Body of pancreas (tissue), 4 donors: ENCODE measurements at regions not wholly inside any gene's neighbourhood (a gene's known extent, or its start where the extent isn't known, plus 50 kb on each side); places are given as distances from the start of the nearest gene placed in this dataset.

Experiments
- CTCF ChIP-seq, 7 experiments: fragments of 450-650 bp in 4 of 7; fragments of 200-600 bp in 3 of 7; sonication (generic) in 3 of 7; IDR thresholded peaks; one replicate each; pipeline ENCODE4 v1.5.1; 2016 to 2019; ENCODE audit warnings: antibody characterized with exemption in 7 of 7
- POLR2A ChIP-seq, 3 donors: fragments of 450-650 bp; IDR thresholded peaks; one replicate each; pipeline ENCODE4 v1.6.1; 2016; ENCODE audit warnings: antibody characterized with exemption in 3 of 3, mild to moderate bottlenecking in 2 of 3

- TF ChIP-seq CTCF (IDR thresholded peaks at IDR 0.05) (no peak), POLR2A (IDR thresholded peaks at IDR 0.05) (no peak)
Measured at GRCh38 chr5:38697013-38697412, 140.6 kb upstream of the LIFR start.
